GM12873 (cell line): ENCODE measurements at regions not wholly inside any gene's neighbourhood (a gene's known extent, or its start where the extent isn't known, plus 50 kb on each side); places are given as distances from the start of the nearest gene placed in this dataset.

Source experiments
- TF ChIP-seq, protein P1 (sequence below): IDR thresholded peaks from 2 replicates; pipeline ENCODE4 v1.5.1; 2012; ENCODE audit warnings: low read depth, mild to moderate bottlenecking, moderate library complexity, low read length, control low read depth; ENCODE audit not compliant: insufficient read depth; ENCODE audit errors: missing control alignments

- TF ChIP-seq, protein P1, sequence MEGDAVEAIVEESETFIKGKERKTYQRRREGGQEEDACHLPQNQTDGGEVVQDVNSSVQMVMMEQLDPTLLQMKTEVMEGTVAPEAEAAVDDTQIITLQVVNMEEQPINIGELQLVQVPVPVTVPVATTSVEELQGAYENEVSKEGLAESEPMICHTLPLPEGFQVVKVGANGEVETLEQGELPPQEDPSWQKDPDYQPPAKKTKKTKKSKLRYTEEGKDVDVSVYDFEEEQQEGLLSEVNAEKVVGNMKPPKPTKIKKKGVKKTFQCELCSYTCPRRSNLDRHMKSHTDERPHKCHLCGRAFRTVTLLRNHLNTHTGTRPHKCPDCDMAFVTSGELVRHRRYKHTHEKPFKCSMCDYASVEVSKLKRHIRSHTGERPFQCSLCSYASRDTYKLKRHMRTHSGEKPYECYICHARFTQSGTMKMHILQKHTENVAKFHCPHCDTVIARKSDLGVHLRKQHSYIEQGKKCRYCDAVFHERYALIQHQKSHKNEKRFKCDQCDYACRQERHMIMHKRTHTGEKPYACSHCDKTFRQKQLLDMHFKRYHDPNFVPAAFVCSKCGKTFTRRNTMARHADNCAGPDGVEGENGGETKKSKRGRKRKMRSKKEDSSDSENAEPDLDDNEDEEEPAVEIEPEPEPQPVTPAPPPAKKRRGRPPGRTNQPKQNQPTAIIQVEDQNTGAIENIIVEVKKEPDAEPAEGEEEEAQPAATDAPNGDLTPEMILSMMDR, result no peak
Observed at GRCh38 chr5:31137676-31138075, 55.8 kb upstream of the CDH6 start.

- TF ChIP-seq, protein P1, result no peak
Observed at GRCh38 chr5:31135542-31135941, 57.9 kb upstream of the CDH6 start.

GRCh38 chr5:31133488-31133887 is 60.0 kb upstream of the CDH6 start:
- TF ChIP-seq, protein P1, result no peak

- TF ChIP-seq, protein P1, result no peak
Observed at GRCh38 chr5:31131381-31131891, 62.0 kb upstream of the CDH6 start.

DNA sequence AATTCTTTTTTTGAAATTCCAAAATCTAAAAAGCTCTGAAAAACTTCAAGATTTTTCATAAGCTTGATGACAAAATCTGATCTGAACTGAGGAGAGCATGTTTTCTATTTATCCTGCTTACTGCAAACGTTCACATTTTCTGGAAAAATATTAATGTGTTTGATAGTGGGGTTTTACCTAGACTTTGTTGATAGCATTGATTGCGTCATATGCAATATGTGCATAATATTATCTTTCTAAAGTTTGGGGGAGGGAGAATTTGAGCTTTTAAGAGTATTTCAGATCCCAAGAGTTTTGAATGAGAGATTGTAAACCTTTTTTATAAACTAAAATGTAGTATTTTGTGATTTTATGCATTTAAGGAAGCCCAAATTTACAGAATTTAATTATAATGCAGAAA is 62.8 kb upstream of the CDH6 start:
- TF ChIP-seq, protein P1, result no peak

DNA sequence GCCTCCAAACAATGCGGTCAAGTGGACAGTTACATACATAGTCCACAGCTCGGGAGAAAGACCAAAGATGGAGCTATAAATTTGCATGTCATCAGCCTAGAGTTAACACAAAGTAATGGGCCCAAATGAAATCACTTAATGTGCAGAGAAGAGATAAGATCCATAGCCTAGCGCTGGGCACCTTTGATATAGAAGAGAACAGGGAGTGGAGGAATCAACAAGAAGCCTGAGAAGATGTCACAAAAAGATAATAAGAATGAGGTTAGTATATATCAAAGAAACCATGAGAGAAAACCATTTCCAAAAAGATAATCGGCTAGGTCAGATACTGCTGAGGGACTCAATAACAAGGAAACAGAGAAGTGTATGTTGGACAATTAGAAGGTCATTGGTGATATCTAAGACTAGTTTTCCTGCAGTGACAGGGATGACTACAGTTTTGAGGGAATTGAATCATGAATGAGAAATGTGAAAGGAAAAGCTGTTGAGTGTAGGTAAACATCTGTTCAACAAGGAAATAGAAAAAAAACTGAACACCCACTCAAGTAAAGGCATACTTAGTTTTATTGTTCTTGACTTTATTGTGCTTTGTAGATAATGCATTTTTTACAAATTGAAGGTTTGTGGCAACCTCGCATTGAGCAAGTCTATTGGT is 68.7 kb upstream of the CDH6 start:
- TF ChIP-seq, protein P1, result no peak

- TF ChIP-seq, protein P1, result no peak
Observed at GRCh38 chr5:31124026-31124425, 69.5 kb upstream of the CDH6 start.
